Ectodermal cell (in vitro differentiated cells): ENCODE measurements at regions not wholly inside any gene's neighbourhood (a gene's known extent, or its start where the extent isn't known, plus 50 kb on each side); places are given as distances from the start of the nearest gene placed in this dataset.
"Not testable (repeated sequence)": the region's sequence is repeated elsewhere in the genome, so short reads cannot be mapped to it uniquely, and the experiment has no call there.

Experiments used
- H3K27ac ChIP-seq: 2 replicates; pipeline ENCODE4 v1.7.0; 2013; ENCODE audit warnings: mild to moderate bottlenecking, low read depth, low read length; ENCODE audit not compliant: insufficient read depth, poor library complexity, severe bottlenecking
- H3K27me3 ChIP-seq: 2 replicates; pipeline ENCODE4 v1.7.0; 2013; ENCODE audit warnings: mild to moderate bottlenecking, low read length; ENCODE audit not compliant: insufficient read depth, control insufficient read depth, poor library complexity, severe bottlenecking
- H3K36me3 ChIP-seq: one replicate; pipeline ENCODE4 v1.7.0; 2013; ENCODE audit warnings: low read length; ENCODE audit not compliant: control insufficient read depth, insufficient read depth
- H3K4me1 ChIP-seq: one replicate; pipeline ENCODE4 v1.7.0; 2013; ENCODE audit warnings: low read length; ENCODE audit not compliant: control insufficient read depth, insufficient read depth
- H3K4me3 ChIP-seq: 2 replicates; pipeline ENCODE4 v1.7.0; 2013; ENCODE audit warnings: low read depth, low read length, control low read depth; ENCODE audit not compliant: insufficient read depth
- H3K9me3 ChIP-seq: 2 replicates; pipeline ENCODE4 v1.7.0; 2013; ENCODE audit warnings: mild to moderate bottlenecking, low read length, moderate library complexity; ENCODE audit not compliant: control insufficient read depth
- WGBS, 2 experiments: methylation state at CpG; one replicate each; pipeline ENCODE4 v1.1.7; 2013; ENCODE audit warnings: missing lambda C conversion rate in 2 of 2; 5-methylcytosine and 5-hydroxymethylcytosine counted together

GRCh38 chr2:84314250-84314649 is 144.8 kb downstream of the SUCLG1 start:
- peaks cover 4% of the 10 kb centered on the region for H3K4me1 ChIP-seq
- no peaks in the 10 kb centered on the region for H3K27me3 ChIP-seq
- no peaks in the 10 kb centered on the region for H3K36me3 ChIP-seq
- 93 to 96% methylated on average over 6 of the region's 6 CpGs for WGBS, 2 experiments
- H3K27ac ChIP-seq, result no peak overlapping the region
- H3K4me3 ChIP-seq, result no peak overlapping the region
- H3K9me3 ChIP-seq, result no peaks in the 10 kb centered on the region

GRCh38 chr2:84309281-84309680 is 149.8 kb downstream of the SUCLG1 start:
- no peaks in the 10 kb centered on the region for H3K4me1 ChIP-seq
- no peaks in the 10 kb centered on the region for H3K36me3 ChIP-seq
- H3K27me3 ChIP-seq, result no peaks in the 10 kb centered on the region
- H3K4me3 ChIP-seq, result no peak overlapping the region
- H3K9me3 ChIP-seq, result peaks cover 3% of the 10 kb centered on the region
- 78 to 85% methylated on average over 3 of the region's 3 CpGs for WGBS, 2 experiments
- H3K27ac ChIP-seq, result no peak overlapping the region

- Histone ChIP-seq H3K27me3 (no peaks in the 10 kb centered on the region), H3K36me3 (no peaks in the 10 kb centered on the region), H3K4me3 (no peak overlapping the region), H3K4me1 (no peaks in the 10 kb centered on the region), H3K9me3 (peaks cover 3% of the 10 kb centered on the region), H3K27ac (no peak overlapping the region)
- 83 to 85% methylated on average over 3 to 4 of the region's 4 CpGs for WGBS, 2 experiments
These were observed 152.7 kb downstream of the SUCLG1 start for GRCh38 chr2:84306361-84306760.

- Histone ChIP-seq H3K36me3 (no peaks in the 10 kb centered on the region), H3K27me3 (no peaks in the 10 kb centered on the region), H3K9me3 (peaks cover 3% of the 10 kb centered on the region), H3K4me1 (no peaks in the 10 kb centered on the region), H3K4me3 (no peak overlapping the region), H3K27ac (no peak overlapping the region)
- 67 to 81% methylated on average over 3 of the region's 3 CpGs for WGBS, 2 experiments
These were observed 156.3 kb downstream of the SUCLG1 start for GRCh38 chr2:84302513-84303412.

GRCh38 chr2:84301717-84302116 is 157.4 kb downstream of the SUCLG1 start:
- H3K27me3 ChIP-seq, result no peaks in the 10 kb centered on the region
- H3K9me3 ChIP-seq, result peaks cover 3% of the 10 kb centered on the region
- H3K27ac ChIP-seq, result no peak overlapping the region
- H3K36me3 ChIP-seq, result no peaks in the 10 kb centered on the region
- H3K4me3 ChIP-seq, result no peak overlapping the region
- H3K4me1 ChIP-seq, result no peaks in the 10 kb centered on the region
- 94 to 97% methylated on average over 6 of the region's 6 CpGs for WGBS, 2 experiments

GRCh38 chr2:84300696-84301029 is 158.4 kb downstream of the SUCLG1 start:
- 92 to 94% methylated on average over 4 of the region's 4 CpGs for WGBS, 2 experiments
- Histone ChIP-seq H3K36me3 (no peaks in the 10 kb centered on the region), H3K9me3 (no peaks in the 10 kb centered on the region), H3K4me1 (no peaks in the 10 kb centered on the region), H3K4me3 (no peak overlapping the region), H3K27ac (no peak overlapping the region), H3K27me3 (no peaks in the 10 kb centered on the region)

GRCh38 chr2:84300001-84300695 is 158.9 kb downstream of the SUCLG1 start:
- H3K9me3 ChIP-seq, H3K4me3 ChIP-seq, H3K36me3 ChIP-seq, H3K27me3 ChIP-seq, H3K4me1 ChIP-seq, H3K27ac ChIP-seq: not testable (repeated sequence)
- 95 to 97% methylated on average over 5 to 7 of the region's 8 CpGs for WGBS, 2 experiments

GRCh38 chr2:84299211-84299775 is 159.8 kb downstream of the SUCLG1 start:
- no peaks in the 10 kb centered on the region for H3K9me3 ChIP-seq
- H3K4me3 ChIP-seq, result no peak overlapping the region
- H3K4me1 ChIP-seq, result no peaks in the 10 kb centered on the region
- no peaks in the 10 kb centered on the region for H3K27me3 ChIP-seq
- WGBS, 2 experiments, result 80 to 93% methylated on average over 3 of the region's 3 CpGs
- no peak overlapping the region for H3K27ac ChIP-seq
- H3K36me3 ChIP-seq, result no peaks in the 10 kb centered on the region

- Histone ChIP-seq H3K36me3 (no peaks in the 10 kb centered on the region), H3K4me1 (no peaks in the 10 kb centered on the region), H3K27me3 (no peaks in the 10 kb centered on the region), H3K27ac (no peak overlapping the region), H3K4me3 (no peak overlapping the region), H3K9me3 (no peaks in the 10 kb centered on the region)
- 64 to 77% methylated on average over 3 of the region's 3 CpGs for WGBS, 2 experiments
These were observed 161.9 kb downstream of the SUCLG1 start for GRCh38 chr2:84297155-84297554.

GRCh38 chr2:84293791-84294380 is 165.2 kb downstream of the SUCLG1 start:
- H3K27ac ChIP-seq, result no peak overlapping the region
- 92 to 93% methylated on average over 6 of the region's 6 CpGs for WGBS, 2 experiments
- H3K4me1 ChIP-seq, result no peaks in the 10 kb centered on the region

More at GRCh38 chr2:84293791-84294380, 165.2 kb downstream of the SUCLG1 start:
- Histone ChIP-seq H3K36me3 (no peaks in the 10 kb centered on the region), H3K9me3 (no peaks in the 10 kb centered on the region), H3K4me3 (no peak overlapping the region), H3K27me3 (no peaks in the 10 kb centered on the region)
